ENCODE measurements at regions not wholly inside any gene's neighbourhood (a gene's known extent, or its start where the extent isn't known, plus 50 kb on each side); places are given as distances from the start of the nearest gene placed in this dataset.

DNA sequence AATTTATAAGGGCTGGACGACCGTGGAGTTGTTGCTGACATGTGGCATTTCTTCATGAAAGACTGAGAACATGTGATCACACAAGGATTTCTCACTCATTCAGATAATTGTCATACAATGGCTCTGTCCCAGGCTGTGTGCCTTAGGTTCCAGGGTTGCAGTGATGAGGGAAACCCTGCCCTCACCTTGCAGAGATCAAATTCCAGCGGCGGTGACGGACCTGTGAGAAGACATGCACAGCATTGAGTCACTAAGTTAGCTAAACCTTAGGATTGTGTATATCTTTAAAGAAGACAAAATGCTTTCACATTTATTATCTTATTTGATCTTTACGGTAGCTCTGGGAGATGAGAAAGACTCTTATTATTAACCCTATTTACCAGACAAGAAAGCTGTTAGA is 1029.1 kb downstream of the BCL11B start:
- H3K4me2 ChIP-seq = no peak overlapping the region
- no peaks in the 10 kb centered on the region for H3F3A ChIP-seq (replicated peaks; ENCODE audit: insufficient read depth)
- no peaks in the 10 kb centered on the region for H3K9me2 ChIP-seq
- H3K27me3 ChIP-seq (ENCODE audit: insufficient read depth) = no peaks in the 10 kb centered on the region
- no peaks in the 10 kb centered on the region for H3K4me1 ChIP-seq (ENCODE audit: control insufficient read depth in 1 of 2, insufficient read depth in 2 of 2, low read depth in 1 of 2, low read length in 1 of 2)
- no peak overlapping the region for H3K9ac ChIP-seq
- ChIA-PET CTCF (no interaction called here), POLR2A (no interaction called here)
- DNase-seq = no peak
- TF ChIP-seq SMC3 (IDR thresholded peaks at IDR 0.05; ENCODE audit: low read depth, low read length) = no peak
- TF ChIP-seq FOXJ3 (CRISPR knock-in tag; IDR thresholded peaks at IDR 0.05) = no peak
- no peak for TF ChIP-seq IRF3 (IDR thresholded peaks at IDR 0.05; ENCODE audit: low read depth, low read length)
- TF ChIP-seq GATA2 (CRISPR knock-in tag; IDR thresholded peaks at IDR 0.05) = no peak
- no peak for TF ChIP-seq FOXM1 (IDR thresholded peaks at IDR 0.05; ENCODE audit: low read depth)
- TF ChIP-seq USF2 (IDR thresholded peaks at IDR 0.05; ENCODE audit: borderline replicate concordance, low read depth, low read length) = no peak
- no peak for TF ChIP-seq TEAD4 (IDR thresholded peaks at IDR 0.05; ENCODE audit: borderline replicate concordance, insufficient read depth)
- TF ChIP-seq CHD2 (IDR thresholded peaks at IDR 0.05; ENCODE audit: low read length, partially characterized antibody) = no peak
- TF ChIP-seq RAD21 (IDR thresholded peaks at IDR 0.05; ENCODE audit: low read length) = no peak
- TF ChIP-seq, protein P1, sequence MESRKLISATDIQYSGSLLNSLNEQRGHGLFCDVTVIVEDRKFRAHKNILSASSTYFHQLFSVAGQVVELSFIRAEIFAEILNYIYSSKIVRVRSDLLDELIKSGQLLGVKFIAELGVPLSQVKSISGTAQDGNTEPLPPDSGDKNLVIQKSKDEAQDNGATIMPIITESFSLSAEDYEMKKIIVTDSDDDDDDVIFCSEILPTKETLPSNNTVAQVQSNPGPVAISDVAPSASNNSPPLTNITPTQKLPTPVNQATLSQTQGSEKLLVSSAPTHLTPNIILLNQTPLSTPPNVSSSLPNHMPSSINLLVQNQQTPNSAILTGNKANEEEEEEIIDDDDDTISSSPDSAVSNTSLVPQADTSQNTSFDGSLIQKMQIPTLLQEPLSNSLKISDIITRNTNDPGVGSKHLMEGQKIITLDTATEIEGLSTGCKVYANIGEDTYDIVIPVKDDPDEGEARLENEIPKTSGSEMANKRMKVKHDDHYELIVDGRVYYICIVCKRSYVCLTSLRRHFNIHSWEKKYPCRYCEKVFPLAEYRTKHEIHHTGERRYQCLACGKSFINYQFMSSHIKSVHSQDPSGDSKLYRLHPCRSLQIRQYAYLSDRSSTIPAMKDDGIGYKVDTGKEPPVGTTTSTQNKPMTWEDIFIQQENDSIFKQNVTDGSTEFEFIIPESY (IDR thresholded peaks at IDR 0.05; ENCODE audit: borderline replicate concordance, low read depth) = no peak
- no peak for TF ChIP-seq NFIC (IDR thresholded peaks at IDR 0.05; ENCODE audit: borderline replicate concordance)
- no peak for TF ChIP-seq MAX (IDR thresholded peaks at IDR 0.05; ENCODE audit: low read depth)
- no peak for TF ChIP-seq USF1 (IDR thresholded peaks at IDR 0.05; ENCODE audit: borderline replicate concordance, low read depth)
- no peak for TF ChIP-seq EZH2phosphoT487 (IDR thresholded peaks at IDR 0.05; ENCODE audit: borderline replicate concordance, low read depth)
- no peak for TF ChIP-seq RCOR1 (IDR thresholded peaks at IDR 0.05; ENCODE audit: low read length)
- no peak overlapping the region for H2AFZ ChIP-seq (ENCODE audit: low read depth)
- no peaks in the 10 kb centered on the region for H4K20me1 ChIP-seq (ENCODE audit: insufficient read depth)
- H3K79me2 ChIP-seq (ENCODE audit: insufficient read depth) = no peaks in the 10 kb centered on the region
- no peak overlapping the region for H3K4me3 ChIP-seq (ENCODE audit: low read depth in 2 of 2, low read length in 1 of 2)
- 5% methylated on average over 6 of the region's 6 CpGs for WGBS (ENCODE audit: low lambda C conversion rate)
- no peak overlapping the region for H3K27ac ChIP-seq (ENCODE audit: low read depth in 2 of 2, low read length in 1 of 2)
- H3K9me3 ChIP-seq = no peaks in the 10 kb centered on the region
- no peaks in the 10 kb centered on the region for H3K36me3 ChIP-seq (replicated peaks in 1 of 2; ENCODE audit: control insufficient read depth in 1 of 2, insufficient read depth in 2 of 2, low read length in 1 of 2)

All from SK-N-SH (cell line).